GM19351 (cell line): ENCODE measurements at regions not wholly inside any gene's neighbourhood (a gene's known extent, or its start where the extent isn't known, plus 50 kb on each side); places are given as distances from the start of the nearest gene placed in this dataset.

Experiments used
- ATAC-seq: cut with Tn5 transposase; IDR thresholded peaks from one replicate; pipeline ENCODE4 v1.9.1; 2021; ENCODE audit warnings: mild to moderate bottlenecking, moderate library complexity; ENCODE audit not compliant: unreplicated experiment

- no peak for ATAC-seq
Observed at GRCh38 chrX:6909396-6909795, 238.1 kb upstream of the STS start.

- ATAC-seq = no peak
Observed at GRCh38 chrX:6906608-6907007, 240.9 kb upstream of the STS start.

GRCh38 chrX:6904156-6904555 is 243.4 kb upstream of the STS start:
- ATAC-seq = no peak

- no peak for ATAC-seq
Observed at GRCh38 chrX:6898371-6898770, 249.1 kb upstream of the STS start.

- no peak for ATAC-seq
Observed at GRCh38 chrX:6891404-6891803, 256.1 kb upstream of the STS start.

GRCh38 chrX:6890544-6891261 is 256.8 kb upstream of the STS start:
- ATAC-seq = no peak

GRCh38 chrX:6885909-6886308 is 261.6 kb upstream of the STS start:
- ATAC-seq = no peak

GRCh38 chrX:6885396-6885795 is 262.1 kb upstream of the STS start:
- no peak for ATAC-seq

- ATAC-seq = no peak
Observed at GRCh38 chrX:6861456-6861855, 286.1 kb upstream of the STS start.

GRCh38 chrX:6857749-6858148 is 289.8 kb upstream of the STS start:
- ATAC-seq = no peak

- no peak for ATAC-seq
Observed at GRCh38 chrX:6856471-6856870, 291.0 kb upstream of the STS start.

- peak; percentile 60 for ATAC-seq
Observed at GRCh38 chrX:6852869-6853268, 294.6 kb upstream of the STS start.

- ATAC-seq = no peak
Observed at GRCh38 chrX:6852121-6852520, 295.4 kb upstream of the STS start.

- no peak for ATAC-seq
Observed at GRCh38 chrX:6851140-6851539, 296.4 kb upstream of the STS start.

- no peak for ATAC-seq
Observed at GRCh38 chrX:6849716-6850414, 297.6 kb upstream of the STS start.

GRCh38 chrX:6832619-6833018 is 297.7 kb upstream of the VCX3A start:
- ATAC-seq = no peak

- no peak for ATAC-seq
Observed at GRCh38 chrX:6826856-6827255, 291.9 kb upstream of the VCX3A start.

GRCh38 chrX:6821730-6822129 is 286.8 kb upstream of the VCX3A start:
- ATAC-seq = no peak

GRCh38 chrX:6813836-6814370 is 279.0 kb upstream of the VCX3A start:
- no peak for ATAC-seq

GRCh38 chrX:6812087-6812486 is 277.2 kb upstream of the VCX3A start:
- ATAC-seq = no peak

- ATAC-seq = no peak
Observed at GRCh38 chrX:6810776-6811175, 275.9 kb upstream of the VCX3A start.

GRCh38 chrX:6803607-6804006 is 268.7 kb upstream of the VCX3A start:
- no peak for ATAC-seq
